IMR-90 (cell line): ENCODE measurements at regions not wholly inside any gene's neighbourhood (a gene's known extent, or its start where the extent isn't known, plus 50 kb on each side); places are given as distances from the start of the nearest gene placed in this dataset.

Experiments
- ATAC-seq: fragments of 200-7000 bp; cut with Tn5 transposase; 2 replicates; pipeline ENCODE4 v1.9.1; 2020; ENCODE audit warnings: low read depth, mild to moderate bottlenecking, moderate library complexity
- BruUV-seq: library from RNA; stranded (reverse); fragments of 400-500 nt; replicated peaks from 2 replicates; lab custom pipeline; 2021; lab: Mats Ljungman, UMichigan
- CTCF ChIA-PET: fragments of 300-600 bp; formaldehyde crosslinking; extraction: SDS; loops from one replicate; lab custom pipeline; 2021; ENCODE audit warnings: antibody characterized with exemption; lab: Yijun Ruan, JAX
- POLR2A ChIA-PET: fragments of 300-600 bp; sonication (Branson Sonifier 250); formaldehyde crosslinking; loops from one replicate; lab custom pipeline; 2022; ENCODE audit warnings: antibody characterized with exemption; ENCODE audit not compliant: unreplicated experiment; lab: Charles Lee
- DNase-seq: peaks from one replicate; pipeline ENCODE4 v3.0.0; 2013
- H2AFZ ChIP-seq: replicated peaks from 2 replicates; pipeline ENCODE3; 2013; ENCODE audit warnings: low read length, mild to moderate bottlenecking; ENCODE audit not compliant: poor library complexity
- H2AK5ac ChIP-seq: 2 replicates; pipeline ENCODE4 v1.6.1; 2013; ENCODE audit warnings: low read depth, low read length, inconsistent platforms
- H2AK9ac ChIP-seq: replicated peaks from 2 replicates; pipeline ENCODE3; 2013; ENCODE audit warnings: mild to moderate bottlenecking, low read depth, low read length, moderate library complexity; ENCODE audit not compliant: poor library complexity
- H2BK120ac ChIP-seq: 2 replicates; pipeline ENCODE4 v1.6.1; 2013; ENCODE audit warnings: low read depth, low read length, inconsistent platforms
- H2BK15ac ChIP-seq: 3 replicates; pipeline ENCODE4 v1.6.1; 2013; ENCODE audit warnings: low read depth, low read length, inconsistent platforms
- H2BK20ac ChIP-seq: 2 replicates; pipeline ENCODE4 v1.6.1; 2013; ENCODE audit warnings: low read depth, mild to moderate bottlenecking, inconsistent platforms, low read length, moderate library complexity
- H2BK5ac ChIP-seq: 2 replicates; pipeline ENCODE4 v1.6.1; 2013; ENCODE audit warnings: mild to moderate bottlenecking, low read depth, low read length, inconsistent platforms; ENCODE audit not compliant: poor library complexity, severe bottlenecking
- H3K14ac ChIP-seq: replicated peaks from 2 replicates; pipeline ENCODE4 v1.6.1; 2013; ENCODE audit warnings: low read depth, low read length, inconsistent platforms
- H3K18ac ChIP-seq: 2 replicates; pipeline ENCODE4 v1.6.1; 2013; ENCODE audit warnings: low read depth, low read length, control low read depth
- H3K23ac ChIP-seq: 2 replicates; pipeline ENCODE4 v1.6.1; 2013; ENCODE audit warnings: low read depth, low read length, inconsistent platforms
- H3K27ac ChIP-seq: 2 replicates; pipeline ENCODE4 v1.5.1; 2013; ENCODE audit warnings: mild to moderate bottlenecking, control low read depth, low read length; ENCODE audit not compliant: insufficient read depth
- H3K27me3 ChIP-seq: 2 replicates; pipeline ENCODE4 v1.6.1; 2013; ENCODE audit warnings: low read length; ENCODE audit not compliant: control insufficient read depth, insufficient read depth
- H3K36me3 ChIP-seq: 2 replicates; pipeline ENCODE4 v1.6.1; 2013; ENCODE audit warnings: low read length, mixed read lengths; ENCODE audit not compliant: control insufficient read depth, insufficient read depth
- H3K4ac ChIP-seq: 2 replicates; pipeline ENCODE4 v1.6.1; 2013; ENCODE audit warnings: low read depth, low read length, inconsistent platforms
- H3K4me1 ChIP-seq: 2 replicates; pipeline ENCODE4 v1.6.1; 2013; ENCODE audit warnings: low read length, mixed read lengths; ENCODE audit not compliant: control insufficient read depth, insufficient read depth
- H3K4me2 ChIP-seq: 2 replicates; pipeline ENCODE4 v1.6.1; 2013; ENCODE audit warnings: low read depth, mild to moderate bottlenecking, control low read depth, low read length, moderate library complexity
- H3K4me3 ChIP-seq: 2 replicates; pipeline ENCODE4 v1.5.1; 2013; ENCODE audit warnings: low read depth, mild to moderate bottlenecking, control low read depth, low read length, moderate library complexity; ENCODE audit not compliant: insufficient read depth
- H3K56ac ChIP-seq: 2 replicates; pipeline ENCODE4 v1.6.1; 2013; ENCODE audit warnings: low read length, inconsistent platforms; ENCODE audit not compliant: insufficient read depth; ENCODE audit errors: extremely low read depth
- H3K79me1 ChIP-seq, 2 experiments: 2 replicates each; pipeline ENCODE4 v1.6.1; 2013; ENCODE audit warnings: low read length in 2 of 2, inconsistent platforms in 1 of 2, low read depth in 1 of 2
- H3K9ac ChIP-seq: 2 replicates; pipeline ENCODE4 v1.6.1; 2013; ENCODE audit warnings: low read depth, low read length, control low read depth
- H3K9me1 ChIP-seq: 2 replicates; pipeline ENCODE4 v1.6.1; 2013; ENCODE audit warnings: low read length, inconsistent platforms; ENCODE audit not compliant: insufficient read depth
- H3K9me3 ChIP-seq: 2 replicates; pipeline ENCODE4 v1.6.1; 2013; ENCODE audit warnings: low read length; ENCODE audit not compliant: control insufficient read depth, insufficient read depth
- H4K20me1 ChIP-seq: 2 replicates; pipeline ENCODE4 v1.6.1; 2013; ENCODE audit warnings: low read length, inconsistent platforms; ENCODE audit not compliant: insufficient read depth
- H4K5ac ChIP-seq: 2 replicates; pipeline ENCODE4 v1.6.1; 2013; ENCODE audit warnings: mild to moderate bottlenecking, low read depth, low read length, control low read depth
- H4K8ac ChIP-seq, 2 experiments: 2 replicates each; pipeline ENCODE4 v1.6.1; 2013; ENCODE audit warnings: low read depth in 2 of 2, low read length in 2 of 2, control low read depth in 1 of 2, inconsistent platforms in 1 of 2
- H4K91ac ChIP-seq: 2 replicates; pipeline ENCODE4 v1.6.1; 2013; ENCODE audit warnings: low read depth, low read length, inconsistent platforms; ENCODE audit not compliant: insufficient read depth
- BHLHE40 ChIP-seq: fragments of 150-350 bp; IDR thresholded peaks from 2 replicates; pipeline ENCODE4 v1.6.1; 2016; ENCODE audit warnings: mild to moderate bottlenecking, low read depth, low read length
- CEBPB ChIP-seq: IDR thresholded peaks from 2 replicates; pipeline ENCODE4 v1.6.1; 2012; ENCODE audit warnings: low read depth, low read length, improper control_type of control experiment
- CTCF ChIP-seq: conservative IDR thresholded peaks from 2 replicates; pipeline ENCODE4 v1.5.1; 2012; ENCODE audit warnings: mild to moderate bottlenecking, low read depth, low read length, improper control_type of control experiment
- FOS ChIP-seq: fragments of 150-350 bp; IDR thresholded peaks from 2 replicates; pipeline ENCODE4 v1.6.1; 2016; ENCODE audit warnings: low read depth, low read length
- MAFK ChIP-seq: IDR thresholded peaks from 2 replicates; pipeline ENCODE4 v1.6.1; 2012; ENCODE audit warnings: low read depth, low read length, improper control_type of control experiment
- MXI1 ChIP-seq: IDR thresholded peaks from 2 replicates; pipeline ENCODE4 v1.6.1; 2012; ENCODE audit warnings: low read depth, mild to moderate bottlenecking, low read length, moderate library complexity, borderline replicate concordance
- NFE2L2 ChIP-seq: fragments of 150-350 bp; IDR thresholded peaks from 2 replicates; pipeline ENCODE4 v1.6.1; 2016; ENCODE audit warnings: low read depth, mild to moderate bottlenecking, low read length
- USF2 ChIP-seq: fragments of 150-350 bp; IDR thresholded peaks from 2 replicates; pipeline ENCODE4 v1.6.1; 2017; ENCODE audit warnings: mild to moderate bottlenecking, antibody characterized with exemption, low read length, low read depth
- WGBS, 2 experiments: methylation state at CpG; one replicate each; pipeline versions ENCODE4 v1.1.5 to v1.1.7; 2013; ENCODE audit warnings: missing lambda C conversion rate in 2 of 2; ENCODE audit not compliant: insufficient read length in 1 of 2; ENCODE audit errors: extremely low coverage in 2 of 2; 5-methylcytosine and 5-hydroxymethylcytosine counted together
- dilution Hi-C: fragments of 300-500 bp; cut with HindIII; formaldehyde crosslinking; loops from one replicate; pipeline ENCODE4 v1.14.3; 2018; ENCODE audit warnings: low sequenced_read_pairs; ENCODE audit not compliant: unreplicated experiment
- in situ Hi-C: fragments of 300-500 bp; cut with MboI; formaldehyde crosslinking; loops from 3 replicates; pipeline ENCODE4 v1.14.3; 2019; ENCODE audit warnings: low sequenced_read_pairs, inconsistent platforms, mixed read lengths
- intact Hi-C: fragments of 100-400 bp; cut with micrococcal nuclease; formaldehyde crosslinking; loops from 2 replicates; pipeline ENCODE4 v1.10.0; 2022
- TF ChIP-seq, protein P1 (sequence below): fragments of 150-350 bp; IDR thresholded peaks from 2 replicates; pipeline ENCODE4 v1.6.1; 2016; ENCODE audit warnings: low read depth, mild to moderate bottlenecking, low read length, moderate library complexity, borderline replicate concordance

GRCh38 chr2:132279344-132279743 lies 117.6 kb upstream of the ANKRD30BL start:
- Histone ChIP-seq H3K56ac (no peak overlapping the region), H4K5ac (no peak overlapping the region), H3K9me1 (no peaks in the 10 kb centered on the region), H2AK5ac (no peak overlapping the region), H3K27me3 (no peaks in the 10 kb centered on the region), H2BK15ac (no peak overlapping the region), H3K9me3 (peaks cover 8% of the 10 kb centered on the region; the same call in 1 of the 2 replicates), H3K23ac (no peak overlapping the region), H2BK5ac (no peak overlapping the region), H2AFZ (no peak overlapping the region), H3K4me1 (no peaks in the 10 kb centered on the region), H3K4ac (no peak overlapping the region), H3K27ac (no peak overlapping the region), H3K4me3 (no peak overlapping the region), H3K14ac (no peak overlapping the region), H2BK120ac (no peak overlapping the region), H4K8ac (no peak overlapping the region), H4K20me1 (no peaks in the 10 kb centered on the region), H3K36me3 (no peaks in the 10 kb centered on the region), H3K79me1 (no peaks in the 10 kb centered on the region), H2BK20ac (no peak overlapping the region), H3K4me2 (no peak overlapping the region), H3K18ac (no peak overlapping the region), H4K91ac (no peak overlapping the region), H2AK9ac (no peak overlapping the region), H3K9ac (no peak overlapping the region)
- dilution Hi-C loops, result no loop called here
- WGBS, 2 experiments, result no CpG with 5 or more reads among the region's 11 CpGs
- BruUV-seq, result no TSS peak
- TF ChIP-seq CTCF (no peak), CEBPB (no peak), USF2 (no peak), MAFK (no peak), MXI1 (no peak), NFE2L2 (no peak), FOS (no peak), BHLHE40 (no peak)
- TF ChIP-seq, protein P1, sequence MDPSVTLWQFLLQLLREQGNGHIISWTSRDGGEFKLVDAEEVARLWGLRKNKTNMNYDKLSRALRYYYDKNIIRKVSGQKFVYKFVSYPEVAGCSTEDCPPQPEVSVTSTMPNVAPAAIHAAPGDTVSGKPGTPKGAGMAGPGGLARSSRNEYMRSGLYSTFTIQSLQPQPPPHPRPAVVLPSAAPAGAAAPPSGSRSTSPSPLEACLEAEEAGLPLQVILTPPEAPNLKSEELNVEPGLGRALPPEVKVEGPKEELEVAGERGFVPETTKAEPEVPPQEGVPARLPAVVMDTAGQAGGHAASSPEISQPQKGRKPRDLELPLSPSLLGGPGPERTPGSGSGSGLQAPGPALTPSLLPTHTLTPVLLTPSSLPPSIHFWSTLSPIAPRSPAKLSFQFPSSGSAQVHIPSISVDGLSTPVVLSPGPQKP, result no peak
- DNase-seq, result no peak
- intact Hi-C loops, result no loop called here
- no peak for ATAC-seq
- POLR2A ChIA-PET, result no interaction called here
- in situ Hi-C loops, result no loop called here
- CTCF ChIA-PET, result no interaction called here
